Astrocyte (in vitro differentiated cells and primary cell): ENCODE measurements at regions not wholly inside any gene's neighbourhood (a gene's known extent, or its start where the extent isn't known, plus 50 kb on each side); places are given as distances from the start of the nearest gene placed in this dataset.

ENCODE experiments used
- EZH2 ChIP-seq: IDR thresholded peaks from 2 replicates; pipeline ENCODE4 v1.6.1; 2012; ENCODE audit warnings: mild to moderate bottlenecking, low read length, inconsistent platforms; ENCODE audit not compliant: insufficient read depth
- TF ChIP-seq, protein P1 (sequence below): IDR thresholded peaks from 2 replicates; pipeline ENCODE4 v1.5.1; 2011; ENCODE audit warnings: low read depth, mild to moderate bottlenecking, inconsistent platforms, low read length, moderate library complexity; ENCODE audit not compliant: insufficient read depth

DNA sequence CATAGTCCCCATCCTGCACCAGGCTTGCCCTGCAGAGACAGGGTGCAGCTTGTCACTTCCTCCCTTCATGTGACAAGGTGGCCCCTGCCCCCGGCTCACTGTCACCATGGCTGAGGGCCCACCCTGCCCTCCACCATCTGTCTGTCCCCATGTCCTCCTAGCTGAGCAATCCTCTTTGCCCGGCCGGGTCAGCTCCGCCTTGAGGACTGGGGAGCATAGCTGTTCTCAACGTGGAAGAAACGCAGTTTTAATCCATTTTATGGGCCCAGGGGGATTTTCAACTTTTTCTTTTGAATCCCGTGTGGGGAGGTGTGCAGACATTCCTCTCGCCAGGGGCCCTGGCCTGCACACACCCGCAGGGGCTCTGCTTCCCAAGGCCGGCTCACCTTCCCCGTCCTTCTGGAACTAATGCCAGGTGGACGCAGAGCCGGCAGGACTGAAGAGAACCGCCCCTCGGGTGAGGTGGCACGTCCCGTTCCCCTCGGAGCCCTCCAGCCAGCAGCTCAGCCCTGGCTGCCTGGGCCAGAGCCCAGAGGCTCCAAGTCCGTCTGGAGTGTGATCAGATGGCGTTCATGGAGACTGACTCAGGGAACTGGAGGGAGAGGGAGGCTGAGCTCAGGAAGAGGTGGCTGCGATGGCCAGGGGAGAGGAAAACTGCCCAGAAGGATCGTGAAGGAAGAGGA lies 1108.7 kb downstream of the BRD1 start:
- TF ChIP-seq, protein P1, sequence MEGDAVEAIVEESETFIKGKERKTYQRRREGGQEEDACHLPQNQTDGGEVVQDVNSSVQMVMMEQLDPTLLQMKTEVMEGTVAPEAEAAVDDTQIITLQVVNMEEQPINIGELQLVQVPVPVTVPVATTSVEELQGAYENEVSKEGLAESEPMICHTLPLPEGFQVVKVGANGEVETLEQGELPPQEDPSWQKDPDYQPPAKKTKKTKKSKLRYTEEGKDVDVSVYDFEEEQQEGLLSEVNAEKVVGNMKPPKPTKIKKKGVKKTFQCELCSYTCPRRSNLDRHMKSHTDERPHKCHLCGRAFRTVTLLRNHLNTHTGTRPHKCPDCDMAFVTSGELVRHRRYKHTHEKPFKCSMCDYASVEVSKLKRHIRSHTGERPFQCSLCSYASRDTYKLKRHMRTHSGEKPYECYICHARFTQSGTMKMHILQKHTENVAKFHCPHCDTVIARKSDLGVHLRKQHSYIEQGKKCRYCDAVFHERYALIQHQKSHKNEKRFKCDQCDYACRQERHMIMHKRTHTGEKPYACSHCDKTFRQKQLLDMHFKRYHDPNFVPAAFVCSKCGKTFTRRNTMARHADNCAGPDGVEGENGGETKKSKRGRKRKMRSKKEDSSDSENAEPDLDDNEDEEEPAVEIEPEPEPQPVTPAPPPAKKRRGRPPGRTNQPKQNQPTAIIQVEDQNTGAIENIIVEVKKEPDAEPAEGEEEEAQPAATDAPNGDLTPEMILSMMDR = no peak
- no peak for TF ChIP-seq EZH2
